Esophagus (tissue), 2 donors: ENCODE measurements at regions not wholly inside any gene's neighbourhood (a gene's known extent, or its start where the extent isn't known, plus 50 kb on each side); places are given as distances from the start of the nearest gene placed in this dataset.

Experiments used
- H3K27ac ChIP-seq, 2 donors: one replicate each; pipeline ENCODE4 v1.5.1; 2013; ENCODE audit warnings: low read depth in 2 of 2, mild to moderate bottlenecking in 2 of 2, inconsistent platforms in 1 of 2, low read length in 1 of 2, moderate library complexity in 1 of 2
- H3K27me3 ChIP-seq, 2 donors: one replicate each; pipeline ENCODE4 v1.6.1; 2013; ENCODE audit warnings: low read length in 2 of 2, control low read depth in 1 of 2, mild to moderate bottlenecking in 1 of 2; ENCODE audit not compliant: insufficient read depth in 2 of 2, control insufficient read depth in 1 of 2
- H3K36me3 ChIP-seq, 2 donors: one replicate each; pipeline ENCODE4 v1.6.1; 2013; ENCODE audit warnings: low read length in 1 of 2; ENCODE audit not compliant: control insufficient read depth in 2 of 2, insufficient read depth in 2 of 2
- H3K4me1 ChIP-seq, 2 donors: one replicate each; pipeline ENCODE4 v1.6.1; 2013; ENCODE audit warnings: low read length in 1 of 2; ENCODE audit not compliant: control insufficient read depth in 2 of 2, insufficient read depth in 2 of 2
- H3K4me3 ChIP-seq, 2 donors: one replicate each; pipeline ENCODE4 v1.5.1; 2013; ENCODE audit warnings: low read length in 2 of 2, mild to moderate bottlenecking in 2 of 2, low read depth in 1 of 2, moderate library complexity in 1 of 2
- H3K9me3 ChIP-seq, 2 donors: one replicate each; pipeline ENCODE4 v1.6.1; 2013; ENCODE audit warnings: mild to moderate bottlenecking in 2 of 2, low read depth in 1 of 2, low read length in 1 of 2, moderate library complexity in 1 of 2; ENCODE audit not compliant: control insufficient read depth in 2 of 2, insufficient read depth in 1 of 2
- WGBS, 2 donors: extraction: QIAGEN DNeasy Blood & Tissue Kit; methylation state at CpG; one replicate each; pipeline ENCODE4 v1.1.7; 2013; 5-methylcytosine and 5-hydroxymethylcytosine counted together
- donor health status: healthy with polysubstance abuse.
- donor health status: Bipolar disorder and iron deficiency.

DNA sequence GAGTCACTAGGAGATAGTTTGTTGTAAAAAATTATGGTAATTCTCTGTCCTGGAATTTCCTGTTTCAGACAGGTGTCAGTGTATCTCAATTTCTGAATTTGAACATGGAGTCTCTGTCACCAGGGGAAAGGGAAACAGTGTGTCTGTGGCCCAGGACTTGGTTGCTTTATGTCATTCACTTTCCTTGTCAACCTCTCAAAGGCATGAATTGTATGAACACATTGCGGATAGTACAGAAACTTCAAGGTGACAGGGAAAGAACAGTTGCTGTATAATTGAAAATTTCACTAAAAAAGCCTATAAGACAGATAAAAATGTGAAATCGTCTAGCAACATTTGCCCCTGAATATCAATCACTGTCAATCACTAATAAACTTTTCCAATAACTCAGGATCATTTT lies 175.0 kb upstream of the DPH6 start:
- Histone ChIP-seq H3K36me3 (no peaks in the 10 kb centered on the region), H3K27ac (no peak overlapping the region), H3K4me3 (no peak overlapping the region), H3K4me1 (no peaks in the 10 kb centered on the region), H3K27me3 (no peaks in the 10 kb centered on the region), H3K9me3 (no peaks in the 10 kb centered on the region)
- WGBS, 2 donors = 88 to 89% methylated on average over 2 of the region's 2 CpGs

DNA sequence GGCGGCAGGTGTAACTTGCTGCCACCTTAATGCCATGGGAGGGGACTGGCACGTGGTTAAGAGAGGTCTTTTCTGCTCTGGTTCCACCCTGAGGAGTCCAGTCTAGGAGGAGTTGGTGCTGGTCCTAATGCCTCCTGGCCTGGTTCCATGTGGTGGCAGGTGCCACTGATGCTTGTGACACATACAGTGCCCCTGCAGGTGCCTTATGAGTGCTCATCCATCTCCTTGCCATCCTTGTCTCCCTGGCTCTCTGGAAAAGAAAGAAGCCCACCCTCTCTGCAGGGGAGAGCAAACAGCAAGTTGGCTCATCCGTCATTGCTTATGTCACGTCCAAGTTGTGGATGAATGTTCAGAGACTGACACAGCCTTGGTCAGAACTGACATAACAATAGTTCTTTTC lies 175.8 kb upstream of the DPH6 start:
- H3K36me3 ChIP-seq = no peaks in the 10 kb centered on the region
- H3K4me3 ChIP-seq = no peak overlapping the region
- no peak overlapping the region for H3K27ac ChIP-seq
- no peaks in the 10 kb centered on the region for H3K4me1 ChIP-seq
- WGBS, 2 donors = 82 to 89% methylated on average over 4 of the region's 4 CpGs
- no peaks in the 10 kb centered on the region for H3K27me3 ChIP-seq
- H3K9me3 ChIP-seq = no peaks in the 10 kb centered on the region

DNA sequence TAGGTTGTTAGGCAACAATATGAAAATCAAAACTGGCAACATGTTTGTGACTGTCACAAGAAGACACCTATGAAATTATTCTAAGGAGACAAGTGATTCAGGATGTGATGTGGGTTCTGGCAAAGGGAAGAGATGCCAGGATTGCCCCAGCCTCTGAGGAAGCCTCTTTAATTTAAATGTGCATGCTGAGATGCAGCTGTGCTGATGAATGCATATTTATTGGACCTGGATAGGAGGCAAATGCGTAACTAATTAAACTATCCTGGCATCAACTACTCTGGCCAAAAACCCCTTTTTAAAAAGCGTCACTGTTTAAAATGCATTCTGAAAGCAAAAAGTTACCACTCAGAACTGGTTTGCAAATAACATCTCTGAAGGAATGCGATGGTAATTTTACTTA lies 176.5 kb upstream of the DPH6 start:
- H3K9me3 ChIP-seq = no peaks in the 10 kb centered on the region
- no peaks in the 10 kb centered on the region for H3K4me1 ChIP-seq
- H3K36me3 ChIP-seq = no peaks in the 10 kb centered on the region
- no peak overlapping the region for H3K4me3 ChIP-seq
- H3K27me3 ChIP-seq = no peaks in the 10 kb centered on the region
- H3K27ac ChIP-seq = no peak overlapping the region
- WGBS, 2 donors = 78 to 84% methylated on average over 3 of the region's 3 CpGs

DNA sequence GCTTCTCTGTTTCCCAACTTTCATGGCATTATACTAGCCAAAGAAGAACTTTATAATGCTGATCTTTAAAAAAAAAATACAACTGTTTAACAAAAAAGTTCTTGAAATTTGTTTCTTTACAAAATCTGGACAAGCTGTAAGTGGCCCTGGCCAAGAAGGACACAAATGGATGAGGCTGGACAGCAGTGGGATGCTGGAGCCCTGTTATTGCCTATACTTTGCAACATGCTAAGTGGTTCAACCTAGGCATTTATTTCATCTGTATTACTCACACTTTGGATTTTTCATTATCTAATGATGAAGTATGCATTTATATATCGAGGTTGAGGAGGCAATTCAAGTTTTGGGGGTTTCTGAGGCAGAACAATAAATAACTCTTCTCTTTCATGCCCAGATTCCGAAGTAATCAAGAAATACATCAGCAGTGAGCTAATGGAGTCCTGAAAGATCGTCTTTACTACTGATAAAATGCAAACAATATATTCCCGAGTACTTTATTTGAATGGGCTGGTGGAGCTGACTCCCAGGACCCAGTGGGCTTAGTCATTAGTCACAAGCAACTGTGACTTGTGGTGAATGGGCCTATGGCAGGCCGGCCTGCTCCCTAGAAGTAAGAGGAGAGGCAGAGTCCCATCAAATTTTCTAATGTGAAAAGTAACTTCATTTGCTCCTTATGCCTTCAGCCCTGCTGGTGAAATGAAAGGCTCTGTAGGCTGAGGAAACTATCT lies 177.3 kb upstream of the DPH6 start:
- Histone ChIP-seq H3K27me3 (no peaks in the 10 kb centered on the region), H3K4me3 (no peak overlapping the region), H3K27ac (no peak overlapping the region), H3K9me3 (no peaks in the 10 kb centered on the region), H3K4me1 (no peaks in the 10 kb centered on the region), H3K36me3 (no peaks in the 10 kb centered on the region)
- 57 to 59% methylated on average over 5 of the region's 5 CpGs for WGBS, 2 donors

DNA sequence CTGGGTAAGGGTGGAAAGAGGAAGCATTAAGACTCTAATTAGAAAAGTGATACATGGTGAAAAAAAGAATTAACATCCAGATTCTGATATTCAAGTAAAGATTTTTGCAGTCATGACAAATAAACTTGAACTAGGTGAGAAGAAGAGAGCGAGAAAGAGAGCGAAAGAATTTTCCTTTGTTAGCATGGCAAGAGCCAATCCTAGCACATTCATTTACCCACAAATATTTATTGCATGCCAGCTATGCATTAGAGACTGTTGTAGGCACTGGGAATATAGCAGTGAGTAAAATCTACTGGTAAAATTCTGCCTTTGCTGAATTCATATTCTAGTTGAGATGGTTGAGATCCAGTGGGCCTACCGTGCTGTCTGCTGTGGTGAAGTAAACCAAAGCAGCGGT lies 177.9 kb upstream of the DPH6 start:
- no peaks in the 10 kb centered on the region for H3K36me3 ChIP-seq
- H3K9me3 ChIP-seq = no peaks in the 10 kb centered on the region
- no peaks in the 10 kb centered on the region for H3K4me1 ChIP-seq
- H3K27ac ChIP-seq = no peak overlapping the region
- no peak overlapping the region for H3K4me3 ChIP-seq
- WGBS, 2 donors = 95 to 98% methylated on average over 4 of the region's 4 CpGs
- H3K27me3 ChIP-seq = no peaks in the 10 kb centered on the region

DNA sequence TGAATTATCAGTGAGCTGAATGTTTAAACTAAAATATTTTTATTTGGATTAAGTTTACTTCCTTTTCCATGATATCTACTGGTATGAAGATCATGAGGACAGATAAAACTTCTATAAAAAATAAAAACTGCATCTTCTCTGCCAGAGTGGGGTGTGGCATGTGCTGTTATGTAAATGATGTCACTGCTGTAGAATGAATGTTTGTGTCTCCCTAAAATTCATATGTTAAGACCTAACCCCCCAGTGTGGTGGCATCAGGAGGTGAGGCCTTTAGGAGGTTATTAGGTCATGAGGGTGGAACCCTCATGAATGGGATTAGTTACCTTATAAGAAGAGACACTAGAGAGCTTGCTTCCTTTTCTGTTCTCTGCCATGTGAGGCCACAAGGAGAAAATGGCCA lies 178.7 kb upstream of the DPH6 start:
- H3K27ac ChIP-seq = no peak overlapping the region
- H3K9me3 ChIP-seq = no peaks in the 10 kb centered on the region
- H3K4me1 ChIP-seq = no peaks in the 10 kb centered on the region
- H3K27me3 ChIP-seq = no peaks in the 10 kb centered on the region
- H3K36me3 ChIP-seq = peaks cover 0 to 3% of the 10 kb centered on the region in 2 donors
- H3K4me3 ChIP-seq = no peak overlapping the region

DNA sequence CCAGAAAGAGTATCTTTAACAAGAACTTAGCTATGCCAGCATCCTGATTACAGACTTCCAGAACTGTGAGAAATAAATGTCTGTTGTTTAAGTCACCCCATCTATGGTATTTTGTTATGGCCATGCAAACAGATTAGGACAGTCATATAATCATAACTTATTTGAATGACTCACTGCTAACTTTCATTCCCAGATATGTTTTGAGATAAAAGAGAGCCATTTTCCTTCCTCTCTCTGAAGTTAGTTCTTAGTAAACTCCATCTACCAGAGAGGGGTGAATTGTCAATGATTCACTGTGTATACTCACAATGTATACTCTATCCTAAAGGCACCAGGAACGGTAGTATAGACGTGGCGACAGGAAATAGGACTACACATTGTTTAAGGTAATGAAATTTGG lies 179.4 kb upstream of the DPH6 start:
- Histone ChIP-seq H3K27ac (no peak overlapping the region), H3K27me3 (no peaks in the 10 kb centered on the region), H3K9me3 (no peaks in the 10 kb centered on the region), H3K4me3 (no peak overlapping the region), H3K4me1 (no peaks in the 10 kb centered on the region), H3K36me3 (peaks cover 0 to 3% of the 10 kb centered on the region in 2 donors)
- WGBS, 2 donors = 81 to 87% methylated on average over 3 of the region's 3 CpGs

DNA sequence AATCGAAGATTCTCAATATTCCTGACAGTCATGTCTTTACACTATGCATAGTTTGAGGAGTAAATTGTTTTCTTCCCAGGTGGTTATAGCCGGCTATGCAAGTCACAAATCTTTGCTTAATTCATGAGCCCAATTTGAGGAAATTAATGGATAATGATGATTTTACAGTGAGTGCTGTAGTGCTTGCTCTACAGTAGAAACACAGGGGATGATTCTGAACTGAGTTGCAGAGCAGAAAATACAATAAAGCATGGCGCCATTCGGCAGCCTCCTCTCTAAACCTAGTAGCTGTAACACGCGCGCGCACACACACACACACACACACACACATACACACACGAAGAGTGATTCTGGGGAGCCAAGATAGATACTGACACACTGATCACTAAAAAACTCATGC lies 181.7 kb upstream of the DPH6 start:
- Histone ChIP-seq H3K27me3 (no peaks in the 10 kb centered on the region), H3K36me3 (peaks cover 0 to 3% of the 10 kb centered on the region in 2 donors), H3K9me3 (no peaks in the 10 kb centered on the region), H3K4me1 (no peaks in the 10 kb centered on the region), H3K4me3 (no peak overlapping the region), H3K27ac (peak overlapping the region in 1 of 2 donors; percentile 54)
- WGBS, 2 donors = 81 to 84% methylated on average over 6 to 9 of the region's 9 CpGs

DNA sequence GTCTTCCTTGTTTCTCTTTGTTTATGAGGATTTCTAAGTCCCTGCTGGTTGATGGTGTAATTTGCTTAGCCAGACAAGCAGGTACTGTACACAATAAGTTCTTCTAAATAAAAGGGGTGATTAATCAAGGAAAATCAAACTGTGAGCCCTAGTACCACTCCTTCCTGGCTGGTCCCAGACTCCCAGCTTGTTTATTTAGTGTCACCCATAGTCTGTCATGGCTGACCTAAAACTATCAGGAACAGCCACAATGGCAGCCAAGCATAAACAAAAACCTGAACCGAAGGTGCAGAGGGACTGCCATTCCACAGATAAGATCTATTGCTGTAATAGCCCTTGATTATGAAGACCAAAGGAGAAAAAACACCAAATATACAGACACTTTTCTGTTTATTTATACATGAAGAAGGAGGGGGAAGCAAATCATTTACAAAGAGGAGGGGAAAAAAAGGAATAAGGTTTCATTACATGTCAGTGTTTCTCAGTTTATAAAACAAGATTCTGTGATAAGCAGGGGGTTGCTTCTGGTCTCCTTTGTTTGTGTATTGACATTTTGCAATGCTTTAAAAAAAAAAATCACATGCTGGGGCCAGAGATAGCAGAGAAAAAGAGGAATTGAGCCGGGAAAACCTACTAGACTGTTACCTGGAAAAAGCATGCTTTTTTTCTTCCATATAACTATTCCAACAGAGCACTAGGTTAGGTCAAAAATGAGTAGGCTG lies 182.4 kb upstream of the DPH6 start:
- Histone ChIP-seq H3K36me3 (peaks cover 0 to 3% of the 10 kb centered on the region in 2 donors), H3K27ac (no peak overlapping the region), H3K4me3 (no peak overlapping the region), H3K27me3 (no peaks in the 10 kb centered on the region), H3K4me1 (no peaks in the 10 kb centered on the region), H3K9me3 (no peaks in the 10 kb centered on the region)
- 46 to 48% methylated on average over 2 of the region's 2 CpGs for WGBS, 2 donors

DNA sequence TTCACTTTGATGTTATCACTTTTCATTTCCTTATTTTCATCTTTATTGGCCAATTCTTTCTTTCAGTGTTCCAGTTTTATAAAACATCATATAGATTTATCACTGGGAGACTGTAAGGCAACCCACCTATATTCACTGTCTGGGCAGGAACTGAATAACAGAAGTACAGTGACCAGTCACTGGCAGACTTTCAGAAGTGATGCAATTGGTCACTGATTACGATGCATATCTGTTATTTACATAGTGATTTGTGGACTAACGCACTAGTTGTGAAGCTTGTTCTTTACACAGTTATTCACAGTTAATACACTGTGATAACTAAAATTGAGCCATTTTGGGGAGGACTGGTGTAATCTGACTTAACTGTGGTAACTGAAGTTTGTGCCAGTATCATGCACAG lies 190.2 kb upstream of the DPH6 start:
- Histone ChIP-seq H3K4me3 (no peak overlapping the region), H3K9me3 (no peaks in the 10 kb centered on the region), H3K4me1 (no peaks in the 10 kb centered on the region), H3K36me3 (no peaks in the 10 kb centered on the region), H3K27ac (no peak overlapping the region), H3K27me3 (no peaks in the 10 kb centered on the region)
- 51 to 69% methylated on average over 2 of the region's 2 CpGs for WGBS, 2 donors
